SK-N-MC (cell line): ENCODE measurements at regions not wholly inside any gene's neighbourhood (a gene's known extent, or its start where the extent isn't known, plus 50 kb on each side); places are given as distances from the start of the nearest gene placed in this dataset.

ENCODE experiments used
- EZH2 ChIP-seq: fragments of 200-600 bp; sonication (generic); IDR thresholded peaks from one replicate; pipeline ENCODE4 v1.6.1; 2017; ENCODE audit warnings: antibody characterized with exemption
- FOXP2 ChIP-seq: optimal IDR thresholded peaks from 2 replicates; pipeline ENCODE3; 2011; ENCODE audit warnings: mild to moderate bottlenecking, moderate library complexity; ENCODE audit not compliant: insufficient read depth; ENCODE audit errors: extremely low read length, control extremely low read depth
- POLR2AphosphoS5 ChIP-seq: IDR thresholded peaks from 2 replicates; pipeline ENCODE4 v1.6.1; 2012; ENCODE audit warnings: mild to moderate bottlenecking, low read depth, low read length, borderline replicate concordance

DNA sequence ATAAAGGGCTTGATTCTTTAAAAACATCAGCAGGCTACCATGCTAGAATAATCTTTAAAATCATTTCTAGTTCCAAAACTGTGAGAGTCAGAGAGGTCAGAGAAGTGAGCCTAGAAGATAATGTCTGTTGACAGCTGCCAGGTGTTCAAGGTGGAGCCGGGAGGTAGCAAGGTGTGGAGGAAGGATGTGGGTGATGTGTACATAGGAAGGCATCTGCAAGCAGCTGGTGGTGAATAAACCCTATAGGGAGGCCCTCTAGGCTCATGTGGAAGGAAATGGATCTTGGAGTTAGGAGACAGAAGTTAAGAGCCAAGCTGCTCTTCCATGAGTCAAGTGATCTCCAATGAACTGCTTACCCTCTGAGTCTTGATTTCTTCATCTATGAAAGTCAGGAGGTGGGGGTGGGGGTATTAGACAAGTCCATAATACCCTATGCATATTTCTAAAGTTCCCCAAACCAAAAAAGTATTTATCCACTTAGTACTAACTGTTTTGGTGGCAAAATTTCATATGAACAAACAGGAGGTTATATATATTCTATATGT, 266.3 kb downstream of the RHOU start:
- TF ChIP-seq EZH2 (no peak), POLR2AphosphoS5 (no peak), FOXP2 (no peak)
